ENCODE measurements at regions not wholly inside any gene's neighbourhood (a gene's known extent, or its start where the extent isn't known, plus 50 kb on each side); places are given as distances from the start of the nearest gene placed in this dataset.
A peak's percentile ranks its signal among the peaks of the same experiment; 100 is the strongest.

DNA sequence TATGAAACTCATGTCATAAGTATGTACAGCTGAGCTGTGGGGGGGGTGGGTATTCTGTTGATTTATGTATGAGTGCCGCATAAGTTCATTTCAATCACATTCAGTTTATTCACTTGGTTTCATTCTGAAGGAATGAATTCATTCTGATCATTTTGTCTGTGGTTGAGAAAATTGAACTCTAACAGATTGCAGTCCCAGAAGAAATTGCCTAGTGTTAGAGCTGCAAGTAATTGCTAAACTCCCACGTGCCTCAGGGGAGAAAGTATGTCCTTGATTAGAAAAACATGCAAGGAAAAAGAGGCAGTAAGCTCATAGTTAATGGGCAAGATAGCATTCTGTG is 442.4 kb upstream of the MGAT4C start:
- no peak overlapping the region for H3K9ac ChIP-seq (ENCODE audit: low read length)
- no peak overlapping the region for H3K4me3 ChIP-seq (ENCODE audit: low read length)
- no peaks in the 10 kb centered on the region for H3K9me2 ChIP-seq (ENCODE audit: insufficient read depth, low read length)
- H3K36me3 ChIP-seq (ENCODE audit: insufficient read depth, low read length) = no peaks in the 10 kb centered on the region
- no peaks in the 10 kb centered on the region for H3K9me3 ChIP-seq (ENCODE audit: low read length)
- no peak overlapping the region for H2AFZ ChIP-seq (ENCODE audit: low read depth, low read length)
- H3K4me2 ChIP-seq (ENCODE audit: low read length) = no peak overlapping the region
- TF ChIP-seq, protein P1, sequence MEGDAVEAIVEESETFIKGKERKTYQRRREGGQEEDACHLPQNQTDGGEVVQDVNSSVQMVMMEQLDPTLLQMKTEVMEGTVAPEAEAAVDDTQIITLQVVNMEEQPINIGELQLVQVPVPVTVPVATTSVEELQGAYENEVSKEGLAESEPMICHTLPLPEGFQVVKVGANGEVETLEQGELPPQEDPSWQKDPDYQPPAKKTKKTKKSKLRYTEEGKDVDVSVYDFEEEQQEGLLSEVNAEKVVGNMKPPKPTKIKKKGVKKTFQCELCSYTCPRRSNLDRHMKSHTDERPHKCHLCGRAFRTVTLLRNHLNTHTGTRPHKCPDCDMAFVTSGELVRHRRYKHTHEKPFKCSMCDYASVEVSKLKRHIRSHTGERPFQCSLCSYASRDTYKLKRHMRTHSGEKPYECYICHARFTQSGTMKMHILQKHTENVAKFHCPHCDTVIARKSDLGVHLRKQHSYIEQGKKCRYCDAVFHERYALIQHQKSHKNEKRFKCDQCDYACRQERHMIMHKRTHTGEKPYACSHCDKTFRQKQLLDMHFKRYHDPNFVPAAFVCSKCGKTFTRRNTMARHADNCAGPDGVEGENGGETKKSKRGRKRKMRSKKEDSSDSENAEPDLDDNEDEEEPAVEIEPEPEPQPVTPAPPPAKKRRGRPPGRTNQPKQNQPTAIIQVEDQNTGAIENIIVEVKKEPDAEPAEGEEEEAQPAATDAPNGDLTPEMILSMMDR (IDR thresholded peaks at IDR 0.05; ENCODE audit: poor library complexity, severe bottlenecking) = no peak
- TF ChIP-seq TAF1 (IDR thresholded peaks at IDR 0.05; ENCODE audit: low read depth) (no peak), EZH2 (IDR thresholded peaks at IDR 0.05; ENCODE audit: borderline replicate concordance, insufficient read depth, low read length, poor library complexity, severe bottlenecking) (no peak), EP300 (conservative IDR thresholded peaks at IDR 0.05; ENCODE audit: poor library complexity, severe bottlenecking) (no peak), RAD21 (conservative IDR thresholded peaks at IDR 0.05) (no peak), POLR2AphosphoS5 (IDR thresholded peaks at IDR 0.05) (peak; percentile 21), MXI1 (conservative IDR thresholded peaks at IDR 0.05; ENCODE audit: poor library complexity, severe bottlenecking) (no peak)
- TF ChIP-seq, protein P2, sequence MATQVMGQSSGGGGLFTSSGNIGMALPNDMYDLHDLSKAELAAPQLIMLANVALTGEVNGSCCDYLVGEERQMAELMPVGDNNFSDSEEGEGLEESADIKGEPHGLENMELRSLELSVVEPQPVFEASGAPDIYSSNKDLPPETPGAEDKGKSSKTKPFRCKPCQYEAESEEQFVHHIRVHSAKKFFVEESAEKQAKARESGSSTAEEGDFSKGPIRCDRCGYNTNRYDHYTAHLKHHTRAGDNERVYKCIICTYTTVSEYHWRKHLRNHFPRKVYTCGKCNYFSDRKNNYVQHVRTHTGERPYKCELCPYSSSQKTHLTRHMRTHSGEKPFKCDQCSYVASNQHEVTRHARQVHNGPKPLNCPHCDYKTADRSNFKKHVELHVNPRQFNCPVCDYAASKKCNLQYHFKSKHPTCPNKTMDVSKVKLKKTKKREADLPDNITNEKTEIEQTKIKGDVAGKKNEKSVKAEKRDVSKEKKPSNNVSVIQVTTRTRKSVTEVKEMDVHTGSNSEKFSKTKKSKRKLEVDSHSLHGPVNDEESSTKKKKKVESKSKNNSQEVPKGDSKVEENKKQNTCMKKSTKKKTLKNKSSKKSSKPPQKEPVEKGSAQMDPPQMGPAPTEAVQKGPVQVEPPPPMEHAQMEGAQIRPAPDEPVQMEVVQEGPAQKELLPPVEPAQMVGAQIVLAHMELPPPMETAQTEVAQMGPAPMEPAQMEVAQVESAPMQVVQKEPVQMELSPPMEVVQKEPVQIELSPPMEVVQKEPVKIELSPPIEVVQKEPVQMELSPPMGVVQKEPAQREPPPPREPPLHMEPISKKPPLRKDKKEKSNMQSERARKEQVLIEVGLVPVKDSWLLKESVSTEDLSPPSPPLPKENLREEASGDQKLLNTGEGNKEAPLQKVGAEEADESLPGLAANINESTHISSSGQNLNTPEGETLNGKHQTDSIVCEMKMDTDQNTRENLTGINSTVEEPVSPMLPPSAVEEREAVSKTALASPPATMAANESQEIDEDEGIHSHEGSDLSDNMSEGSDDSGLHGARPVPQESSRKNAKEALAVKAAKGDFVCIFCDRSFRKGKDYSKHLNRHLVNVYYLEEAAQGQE (IDR thresholded peaks at IDR 0.05; ENCODE audit: borderline replicate concordance) = no peak
- no peaks in the 10 kb centered on the region for H3F3A ChIP-seq (ENCODE audit: insufficient read depth, low read length, poor library complexity, severe bottlenecking)
- H3K27me3 ChIP-seq (ENCODE audit: insufficient read depth, low read depth, low read length) = no peaks in the 10 kb centered on the region
- no peaks in the 10 kb centered on the region for H3K79me2 ChIP-seq (replicated peaks; ENCODE audit: insufficient read depth, low read length)
- H4K20me1 ChIP-seq (ENCODE audit: insufficient read depth) = no peaks in the 10 kb centered on the region
- peak overlapping the region; percentile 2 for H3K27ac ChIP-seq (ENCODE audit: low read length)

DNA sequence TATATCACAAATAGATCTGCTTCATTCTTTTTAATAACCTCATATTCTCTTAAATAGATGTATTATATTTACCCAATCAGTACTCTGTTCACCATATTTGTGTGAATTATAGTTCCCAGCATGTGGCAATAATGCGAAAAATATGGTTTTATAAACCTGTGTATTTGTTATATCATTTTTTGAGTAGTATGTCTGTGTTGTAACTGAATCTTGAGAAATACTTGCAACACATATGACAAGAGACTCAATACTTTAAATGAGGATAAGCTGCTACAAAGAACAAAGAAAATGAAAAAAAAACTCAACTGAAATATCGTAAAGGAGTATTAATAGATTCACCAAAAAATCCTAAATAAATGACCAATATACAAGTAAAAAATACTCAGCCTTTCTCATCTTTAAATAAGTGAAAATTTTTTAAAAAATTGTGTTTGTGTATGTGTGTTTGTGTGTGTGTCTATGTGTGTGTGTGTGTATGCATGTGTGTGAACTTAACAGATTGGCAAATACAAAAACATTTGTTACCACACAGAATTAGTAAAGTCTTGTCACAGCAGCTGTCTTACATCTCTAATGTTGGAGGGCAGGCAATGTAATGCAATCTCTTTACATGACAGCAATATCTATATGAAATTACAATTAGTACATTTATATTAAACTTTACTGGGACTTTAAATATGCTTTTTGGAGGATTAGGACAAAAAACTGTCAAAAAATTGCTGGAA is 441.9 kb upstream of the MGAT4C start:
- no peaks in the 10 kb centered on the region for H3K36me3 ChIP-seq (ENCODE audit: insufficient read depth, low read length)
- no peaks in the 10 kb centered on the region for H3K9me3 ChIP-seq (ENCODE audit: low read length)
- no peak overlapping the region for H3K9ac ChIP-seq (ENCODE audit: low read length)
- H3K4me2 ChIP-seq (ENCODE audit: low read length) = no peak overlapping the region
- no peaks in the 10 kb centered on the region for H3K27me3 ChIP-seq (ENCODE audit: insufficient read depth, low read depth, low read length)
- peak overlapping the region; percentile 2 for H3K27ac ChIP-seq (ENCODE audit: low read length)
- no peaks in the 10 kb centered on the region for H4K20me1 ChIP-seq (ENCODE audit: insufficient read depth)
- no peak overlapping the region for H3K4me3 ChIP-seq (ENCODE audit: low read length)
- H3K9me2 ChIP-seq (ENCODE audit: insufficient read depth, low read length) = no peaks in the 10 kb centered on the region
- TF ChIP-seq, protein P2 (IDR thresholded peaks at IDR 0.05; ENCODE audit: borderline replicate concordance) = no peak
- no peak for TF ChIP-seq TAF1 (IDR thresholded peaks at IDR 0.05; ENCODE audit: low read depth)
- TF ChIP-seq EP300 (conservative IDR thresholded peaks at IDR 0.05; ENCODE audit: poor library complexity, severe bottlenecking) = no peak
- TF ChIP-seq SMC3 (conservative IDR thresholded peaks at IDR 0.05; ENCODE audit: poor library complexity) = no peak
- no peak for TF ChIP-seq POLR2AphosphoS5 (IDR thresholded peaks at IDR 0.05)
- no peak for TF ChIP-seq EZH2 (IDR thresholded peaks at IDR 0.05; ENCODE audit: borderline replicate concordance, insufficient read depth, low read length, poor library complexity, severe bottlenecking)
- no peak for TF ChIP-seq RAD21 (conservative IDR thresholded peaks at IDR 0.05)
- TF ChIP-seq, protein P1 (IDR thresholded peaks at IDR 0.05; ENCODE audit: poor library complexity, severe bottlenecking) = no peak
- TF ChIP-seq MXI1 (conservative IDR thresholded peaks at IDR 0.05; ENCODE audit: poor library complexity, severe bottlenecking) = no peak
- H2AFZ ChIP-seq (ENCODE audit: low read depth, low read length) = no peak overlapping the region
- no peaks in the 10 kb centered on the region for H3K79me2 ChIP-seq (replicated peaks; ENCODE audit: insufficient read depth, low read length)
- H3F3A ChIP-seq (ENCODE audit: insufficient read depth, low read length, poor library complexity, severe bottlenecking) = no peaks in the 10 kb centered on the region

All from neural cell (in vitro differentiated cells).